IMR-90 (cell line): ENCODE measurements at regions not wholly inside any gene's neighbourhood (a gene's known extent, or its start where the extent isn't known, plus 50 kb on each side); places are given as distances from the start of the nearest gene placed in this dataset.

Experiments
- ATAC-seq: fragments of 200-7000 bp; cut with Tn5 transposase; 2 replicates; pipeline ENCODE4 v1.9.1; 2020; ENCODE audit warnings: low read depth, mild to moderate bottlenecking, moderate library complexity
- BruUV-seq: library from RNA; stranded (reverse); fragments of 400-500 nt; replicated peaks from 2 replicates; lab custom pipeline; 2021; lab: Mats Ljungman, UMichigan
- CTCF ChIA-PET: fragments of 300-600 bp; formaldehyde crosslinking; extraction: SDS; loops from one replicate; lab custom pipeline; 2021; ENCODE audit warnings: antibody characterized with exemption; lab: Yijun Ruan, JAX
- POLR2A ChIA-PET: fragments of 300-600 bp; sonication (Branson Sonifier 250); formaldehyde crosslinking; loops from one replicate; lab custom pipeline; 2022; ENCODE audit warnings: antibody characterized with exemption; ENCODE audit not compliant: unreplicated experiment; lab: Charles Lee
- DNase-seq: peaks from one replicate; pipeline ENCODE4 v3.0.0; 2013
- H2AFZ ChIP-seq: replicated peaks from 2 replicates; pipeline ENCODE3; 2013; ENCODE audit warnings: low read length, mild to moderate bottlenecking; ENCODE audit not compliant: poor library complexity
- H2AK5ac ChIP-seq: 2 replicates; pipeline ENCODE4 v1.6.1; 2013; ENCODE audit warnings: low read depth, low read length, inconsistent platforms
- H2AK9ac ChIP-seq: replicated peaks from 2 replicates; pipeline ENCODE3; 2013; ENCODE audit warnings: mild to moderate bottlenecking, low read depth, low read length, moderate library complexity; ENCODE audit not compliant: poor library complexity
- H2BK120ac ChIP-seq: 2 replicates; pipeline ENCODE4 v1.6.1; 2013; ENCODE audit warnings: low read depth, low read length, inconsistent platforms
- H2BK15ac ChIP-seq: 3 replicates; pipeline ENCODE4 v1.6.1; 2013; ENCODE audit warnings: low read depth, low read length, inconsistent platforms
- H2BK20ac ChIP-seq: 2 replicates; pipeline ENCODE4 v1.6.1; 2013; ENCODE audit warnings: low read depth, mild to moderate bottlenecking, inconsistent platforms, low read length, moderate library complexity
- H2BK5ac ChIP-seq: 2 replicates; pipeline ENCODE4 v1.6.1; 2013; ENCODE audit warnings: mild to moderate bottlenecking, low read depth, low read length, inconsistent platforms; ENCODE audit not compliant: poor library complexity, severe bottlenecking
- H3K14ac ChIP-seq: replicated peaks from 2 replicates; pipeline ENCODE4 v1.6.1; 2013; ENCODE audit warnings: low read depth, low read length, inconsistent platforms
- H3K18ac ChIP-seq: 2 replicates; pipeline ENCODE4 v1.6.1; 2013; ENCODE audit warnings: low read depth, low read length, control low read depth
- H3K23ac ChIP-seq: 2 replicates; pipeline ENCODE4 v1.6.1; 2013; ENCODE audit warnings: low read depth, low read length, inconsistent platforms
- H3K27ac ChIP-seq: 2 replicates; pipeline ENCODE4 v1.5.1; 2013; ENCODE audit warnings: mild to moderate bottlenecking, control low read depth, low read length; ENCODE audit not compliant: insufficient read depth
- H3K27me3 ChIP-seq: 2 replicates; pipeline ENCODE4 v1.6.1; 2013; ENCODE audit warnings: low read length; ENCODE audit not compliant: control insufficient read depth, insufficient read depth
- H3K36me3 ChIP-seq: 2 replicates; pipeline ENCODE4 v1.6.1; 2013; ENCODE audit warnings: low read length, mixed read lengths; ENCODE audit not compliant: control insufficient read depth, insufficient read depth
- H3K4ac ChIP-seq: 2 replicates; pipeline ENCODE4 v1.6.1; 2013; ENCODE audit warnings: low read depth, low read length, inconsistent platforms
- H3K4me1 ChIP-seq: 2 replicates; pipeline ENCODE4 v1.6.1; 2013; ENCODE audit warnings: low read length, mixed read lengths; ENCODE audit not compliant: control insufficient read depth, insufficient read depth
- H3K4me2 ChIP-seq: 2 replicates; pipeline ENCODE4 v1.6.1; 2013; ENCODE audit warnings: low read depth, mild to moderate bottlenecking, control low read depth, low read length, moderate library complexity
- H3K4me3 ChIP-seq: 2 replicates; pipeline ENCODE4 v1.5.1; 2013; ENCODE audit warnings: low read depth, mild to moderate bottlenecking, control low read depth, low read length, moderate library complexity; ENCODE audit not compliant: insufficient read depth
- H3K56ac ChIP-seq: 2 replicates; pipeline ENCODE4 v1.6.1; 2013; ENCODE audit warnings: low read length, inconsistent platforms; ENCODE audit not compliant: insufficient read depth; ENCODE audit errors: extremely low read depth
- H3K79me1 ChIP-seq, 2 experiments: 2 replicates each; pipeline ENCODE4 v1.6.1; 2013; ENCODE audit warnings: low read length in 2 of 2, inconsistent platforms in 1 of 2, low read depth in 1 of 2
- H3K9ac ChIP-seq: 2 replicates; pipeline ENCODE4 v1.6.1; 2013; ENCODE audit warnings: low read depth, low read length, control low read depth
- H3K9me1 ChIP-seq: 2 replicates; pipeline ENCODE4 v1.6.1; 2013; ENCODE audit warnings: low read length, inconsistent platforms; ENCODE audit not compliant: insufficient read depth
- H3K9me3 ChIP-seq: 2 replicates; pipeline ENCODE4 v1.6.1; 2013; ENCODE audit warnings: low read length; ENCODE audit not compliant: control insufficient read depth, insufficient read depth
- H4K20me1 ChIP-seq: 2 replicates; pipeline ENCODE4 v1.6.1; 2013; ENCODE audit warnings: low read length, inconsistent platforms; ENCODE audit not compliant: insufficient read depth
- H4K5ac ChIP-seq: 2 replicates; pipeline ENCODE4 v1.6.1; 2013; ENCODE audit warnings: mild to moderate bottlenecking, low read depth, low read length, control low read depth
- H4K8ac ChIP-seq, 2 experiments: 2 replicates each; pipeline ENCODE4 v1.6.1; 2013; ENCODE audit warnings: low read depth in 2 of 2, low read length in 2 of 2, control low read depth in 1 of 2, inconsistent platforms in 1 of 2
- H4K91ac ChIP-seq: 2 replicates; pipeline ENCODE4 v1.6.1; 2013; ENCODE audit warnings: low read depth, low read length, inconsistent platforms; ENCODE audit not compliant: insufficient read depth
- BHLHE40 ChIP-seq: fragments of 150-350 bp; IDR thresholded peaks from 2 replicates; pipeline ENCODE4 v1.6.1; 2016; ENCODE audit warnings: mild to moderate bottlenecking, low read depth, low read length
- CEBPB ChIP-seq: IDR thresholded peaks from 2 replicates; pipeline ENCODE4 v1.6.1; 2012; ENCODE audit warnings: low read depth, low read length, improper control_type of control experiment
- CHD1 ChIP-seq: IDR thresholded peaks from 2 replicates; pipeline ENCODE4 v1.6.1; 2012; ENCODE audit warnings: low read depth, low read length, improper control_type of control experiment
- MAFK ChIP-seq: IDR thresholded peaks from 2 replicates; pipeline ENCODE4 v1.6.1; 2012; ENCODE audit warnings: low read depth, low read length, improper control_type of control experiment
- MAZ ChIP-seq: IDR thresholded peaks from 2 replicates; pipeline ENCODE4 v1.6.1; 2012; ENCODE audit warnings: low read depth, mild to moderate bottlenecking, low read length, improper control_type of control experiment, moderate library complexity, borderline replicate concordance
- MXI1 ChIP-seq: IDR thresholded peaks from 2 replicates; pipeline ENCODE4 v1.6.1; 2012; ENCODE audit warnings: low read depth, mild to moderate bottlenecking, low read length, moderate library complexity, borderline replicate concordance
- POLR2A ChIP-seq: IDR thresholded peaks from 2 replicates; pipeline ENCODE4 v1.6.1; 2012; ENCODE audit warnings: mild to moderate bottlenecking, low read depth, low read length
- RCOR1 ChIP-seq: IDR thresholded peaks from 2 replicates; pipeline ENCODE4 v1.6.1; 2012; ENCODE audit warnings: mild to moderate bottlenecking, low read length, improper control_type of control experiment; ENCODE audit not compliant: insufficient replicate concordance
- RFX5 ChIP-seq: IDR thresholded peaks from 2 replicates; pipeline ENCODE4 v1.8.0; 2012; ENCODE audit warnings: low read depth, mild to moderate bottlenecking, low read length, moderate library complexity
- SMC3 ChIP-seq: fragments of 150-350 bp; IDR thresholded peaks from 2 replicates; pipeline ENCODE4 v1.6.1; 2016; ENCODE audit warnings: low read depth, mild to moderate bottlenecking, antibody characterized with exemption, low read length, moderate library complexity
- dilution Hi-C: fragments of 300-500 bp; cut with HindIII; formaldehyde crosslinking; loops from one replicate; pipeline ENCODE4 v1.14.3; 2018; ENCODE audit warnings: low sequenced_read_pairs; ENCODE audit not compliant: unreplicated experiment
- in situ Hi-C: fragments of 300-500 bp; cut with MboI; formaldehyde crosslinking; loops from 3 replicates; pipeline ENCODE4 v1.14.3; 2019; ENCODE audit warnings: low sequenced_read_pairs, inconsistent platforms, mixed read lengths
- intact Hi-C: fragments of 100-400 bp; cut with micrococcal nuclease; formaldehyde crosslinking; loops from 2 replicates; pipeline ENCODE4 v1.10.0; 2022
- TF ChIP-seq, protein P1 (sequence below): fragments of 150-350 bp; IDR thresholded peaks from 2 replicates; pipeline ENCODE4 v1.6.1; 2016; ENCODE audit warnings: low read depth, mild to moderate bottlenecking, low read length, moderate library complexity, borderline replicate concordance

DNA sequence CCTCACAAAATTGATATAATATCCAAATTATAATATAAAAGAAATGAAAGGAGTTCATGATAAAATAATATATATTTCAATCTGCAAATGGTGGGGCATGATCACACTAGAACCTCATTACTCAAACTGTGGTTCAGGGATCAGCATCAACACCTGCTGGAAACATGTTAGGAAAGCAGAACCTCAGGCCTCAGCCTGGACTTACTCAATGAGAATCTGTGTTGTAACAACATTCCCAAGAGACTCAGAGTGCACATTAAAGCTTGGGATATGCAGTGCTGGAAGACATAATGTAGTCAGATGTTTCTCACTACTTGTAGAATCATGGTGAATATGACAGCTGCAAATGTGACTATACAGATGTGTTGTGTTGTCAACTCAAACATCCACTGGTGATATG lies 81.7 kb upstream of the ITPRID1 start:
- H3K9me3 ChIP-seq = no peaks in the 10 kb centered on the region
- H4K91ac ChIP-seq = no peak overlapping the region
- H2AFZ ChIP-seq = no peak overlapping the region
- no peak overlapping the region for H3K27ac ChIP-seq
- no peak overlapping the region for H3K4me3 ChIP-seq
- in situ Hi-C loops (no loop called here), intact Hi-C loops (no loop called here), dilution Hi-C loops (no loop called here)
- DNase-seq = no peak
- POLR2A ChIA-PET = no interaction called here
- no peaks in the 10 kb centered on the region for H3K36me3 ChIP-seq
- no TSS peak for BruUV-seq
- no peak overlapping the region for H2BK120ac ChIP-seq
- no peak overlapping the region for H3K4ac ChIP-seq
- H3K9ac ChIP-seq = no peak overlapping the region
- no peak overlapping the region for H4K8ac ChIP-seq
- no peaks in the 10 kb centered on the region for H3K27me3 ChIP-seq
- no peak overlapping the region for H4K5ac ChIP-seq
- H3K4me2 ChIP-seq = no peak overlapping the region
- H2BK5ac ChIP-seq = no peak overlapping the region
- CTCF ChIA-PET = interaction anchor here (1.5 kb wide), 1 partner anchor 11 kb away, joined by 6 read pairs; no protein-coding TSS in a partner anchor
- no peak overlapping the region for H3K23ac ChIP-seq
- H3K14ac ChIP-seq = no peak overlapping the region
- no peak overlapping the region for H2BK15ac ChIP-seq
- no peaks in the 10 kb centered on the region for H3K79me1 ChIP-seq
- no peak overlapping the region for H3K56ac ChIP-seq
- H3K9me1 ChIP-seq = no peaks in the 10 kb centered on the region
- H2AK9ac ChIP-seq = no peak overlapping the region
- H2BK20ac ChIP-seq = no peak overlapping the region
- no peaks in the 10 kb centered on the region for H4K20me1 ChIP-seq
- TF ChIP-seq CEBPB (no peak), BHLHE40 (no peak), MAFK (no peak), RFX5 (no peak), MAZ (no peak), MXI1 (no peak), POLR2A (no peak), RCOR1 (no peak), CHD1 (no peak), SMC3 (no peak)
- TF ChIP-seq, protein P1, sequence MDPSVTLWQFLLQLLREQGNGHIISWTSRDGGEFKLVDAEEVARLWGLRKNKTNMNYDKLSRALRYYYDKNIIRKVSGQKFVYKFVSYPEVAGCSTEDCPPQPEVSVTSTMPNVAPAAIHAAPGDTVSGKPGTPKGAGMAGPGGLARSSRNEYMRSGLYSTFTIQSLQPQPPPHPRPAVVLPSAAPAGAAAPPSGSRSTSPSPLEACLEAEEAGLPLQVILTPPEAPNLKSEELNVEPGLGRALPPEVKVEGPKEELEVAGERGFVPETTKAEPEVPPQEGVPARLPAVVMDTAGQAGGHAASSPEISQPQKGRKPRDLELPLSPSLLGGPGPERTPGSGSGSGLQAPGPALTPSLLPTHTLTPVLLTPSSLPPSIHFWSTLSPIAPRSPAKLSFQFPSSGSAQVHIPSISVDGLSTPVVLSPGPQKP = no peak
- H3K4me1 ChIP-seq = no peaks in the 10 kb centered on the region
- H3K18ac ChIP-seq = no peak overlapping the region
- ATAC-seq = no peak
- H2AK5ac ChIP-seq = no peak overlapping the region
